H1 (cell line): ENCODE measurements at regions not wholly inside any gene's neighbourhood (a gene's known extent, or its start where the extent isn't known, plus 50 kb on each side); places are given as distances from the start of the nearest gene placed in this dataset.

Source experiments
- CTCF ChIA-PET: fragments of 300-600 bp; sonication (Branson Sonifier 250); formaldehyde crosslinking; loops from one replicate; lab custom pipeline; 2021; ENCODE audit not compliant: partially characterized antibody; lab: Charles Lee
- POLR2A ChIA-PET: fragments of 300-600 bp; sonication (Branson Sonifier 250); formaldehyde crosslinking; loops from one replicate; lab custom pipeline; 2021; ENCODE audit warnings: inconsistent platforms; ENCODE audit not compliant: partially characterized antibody; lab: Charles Lee
- DNase-seq, 2 experiments: peaks; one replicate each; pipeline versions ENCODE4 v3.0.0 to v3.0.0-alpha.2; 2010 to 2022; ENCODE audit warnings: low spot score in 2 of 2, low read depth in 1 of 2, mixed read lengths in 1 of 2
- FAIRE-seq: peaks from 2 replicates; lab custom pipeline; 2011; peaks lifted over from hg19 to GRCh38; lab: Jason Lieb, UNC
- H2AFZ ChIP-seq: 2 replicates; pipeline ENCODE4 v1.8.1; 2012; ENCODE audit warnings: low read length, inconsistent platforms
- H2AK5ac ChIP-seq: 2 replicates; pipeline ENCODE4 v1.6.1; 2013; ENCODE audit warnings: low read depth, low read length
- H2BK120ac ChIP-seq: replicated peaks from 2 replicates; pipeline ENCODE3; 2013; ENCODE audit warnings: low read depth, low read length, inconsistent platforms
- H2BK12ac ChIP-seq: 2 replicates; pipeline ENCODE4 v1.6.1; 2013; ENCODE audit warnings: low read depth, low read length
- H2BK15ac ChIP-seq: 2 replicates; pipeline ENCODE4 v1.6.1; 2013; ENCODE audit warnings: low read length
- H2BK20ac ChIP-seq: 2 replicates; pipeline ENCODE4 v1.6.1; 2013; ENCODE audit warnings: low read length
- H2BK5ac ChIP-seq: 2 replicates; pipeline ENCODE4 v1.6.1; 2013; ENCODE audit warnings: low read depth, low read length
- H3K14ac ChIP-seq: 2 replicates; pipeline ENCODE4 v1.6.1; 2013; ENCODE audit warnings: inconsistent platforms; ENCODE audit not compliant: insufficient read length
- H3K18ac ChIP-seq: 2 replicates; pipeline ENCODE4 v1.6.1; 2013; ENCODE audit warnings: low read length; ENCODE audit errors: extremely low read depth
- H3K23ac ChIP-seq: 2 replicates; pipeline ENCODE4 v1.6.1; 2013; ENCODE audit warnings: inconsistent platforms; ENCODE audit not compliant: insufficient read length
- H3K23me2 ChIP-seq: 2 replicates; pipeline ENCODE4 v1.6.1; 2013; ENCODE audit warnings: low read depth, low read length
- H3K27ac ChIP-seq: 2 replicates; pipeline ENCODE4 v1.6.1; 2011; ENCODE audit warnings: low read depth, low read length, inconsistent platforms
- H3K27me3 ChIP-seq, 4 experiments: replicated peaks in 1 of 4; 1 replicate in 1 of 4; 2 replicates in 3 of 4; pipeline versions ENCODE4 v1.6.1 to v1.8.1; 2011 to 2013; ENCODE audit warnings: low read length in 3 of 4, mild to moderate bottlenecking in 3 of 4, inconsistent platforms in 2 of 4, mixed read lengths in 2 of 4, moderate library complexity in 1 of 4; ENCODE audit not compliant: control insufficient read depth in 3 of 4, insufficient read depth in 3 of 4; ENCODE audit errors: extremely low read depth in 1 of 4
- H3K36me3 ChIP-seq, 4 experiments: 2 replicates each; pipeline versions ENCODE4 v1.6.1 to v1.8.1; 2011 to 2013; ENCODE audit warnings: mild to moderate bottlenecking in 4 of 4, low read length in 3 of 4, moderate library complexity in 2 of 4, control low read depth in 1 of 4, inconsistent platforms in 1 of 4; ENCODE audit not compliant: insufficient read depth in 4 of 4, control insufficient read depth in 2 of 4
- H3K4ac ChIP-seq: replicated peaks from 2 replicates; pipeline ENCODE3; 2013; ENCODE audit warnings: low read length, low read depth, mixed read lengths, inconsistent platforms; ENCODE audit not compliant: insufficient read length
- H3K4me1 ChIP-seq, 4 experiments: replicated peaks in 1 of 4; 1 replicate in 1 of 4; 2 replicates in 3 of 4; pipeline versions ENCODE4 v1.6.1 to v1.8.1; 2011 to 2013; ENCODE audit warnings: low read length in 3 of 4, inconsistent platforms in 2 of 4, mixed read lengths in 1 of 4; ENCODE audit not compliant: insufficient read depth in 4 of 4, control insufficient read depth in 3 of 4
- H3K4me2 ChIP-seq, 2 experiments: 2 replicates each; pipeline versions ENCODE4 v1.6.1 to v1.8.1; 2011 to 2013; ENCODE audit warnings: low read depth in 2 of 2, low read length in 2 of 2, control low read depth in 1 of 2, inconsistent platforms in 1 of 2, mild to moderate bottlenecking in 1 of 2; ENCODE audit not compliant: insufficient read depth in 1 of 2
- H3K4me3 ChIP-seq, 4 experiments: fragments of 200-600, 300-600 bp in 1 of 4; sonication (generic), shearing (Covaris generic), sonication (Bioruptor Twin) in 1 of 4; 2 replicates each; pipeline versions ENCODE4 v1.5.1 to v1.8.1; 2011 to 2016; ENCODE audit warnings: low read length in 4 of 4, low read depth in 3 of 4, control low read depth in 2 of 4, inconsistent platforms in 2 of 4, mild to moderate bottlenecking in 2 of 4, mixed read lengths in 1 of 4, moderate library complexity in 1 of 4; ENCODE audit not compliant: insufficient read depth in 2 of 4; ENCODE audit errors: extremely low read depth in 1 of 4
- H3K56ac ChIP-seq: replicated peaks from 2 replicates; pipeline ENCODE3; 2013; ENCODE audit warnings: low read depth, mild to moderate bottlenecking, mixed read lengths, low read length, inconsistent platforms; ENCODE audit not compliant: insufficient read length
- H3K79me1 ChIP-seq: 2 replicates; pipeline ENCODE4 v1.6.1; 2013; ENCODE audit warnings: low read depth, low read length, control low read depth
- H3K79me2 ChIP-seq, 2 experiments: 2 replicates each; pipeline versions ENCODE4 v1.6.1 to v1.8.1; 2012 to 2013; ENCODE audit warnings: low read length in 2 of 2, mild to moderate bottlenecking in 2 of 2, inconsistent platforms in 1 of 2; ENCODE audit not compliant: insufficient read depth in 2 of 2, control insufficient read depth in 1 of 2
- H3K9ac ChIP-seq, 4 experiments: replicated peaks in 1 of 4; 1 replicate in 1 of 4; 2 replicates in 3 of 4; pipeline versions ENCODE4 v1.6.1 to v1.8.1; 2011 to 2013; ENCODE audit warnings: low read depth in 3 of 4, low read length in 3 of 4, control low read depth in 2 of 4, mild to moderate bottlenecking in 2 of 4, moderate library complexity in 2 of 4, inconsistent platforms in 1 of 4; ENCODE audit errors: extremely low read depth in 1 of 4
- H3K9me3 ChIP-seq, 2 experiments: 2 replicates each; pipeline versions ENCODE4 v1.6.1 to v1.8.1; 2012 to 2013; ENCODE audit warnings: mild to moderate bottlenecking in 2 of 2, moderate library complexity in 2 of 2, control low read depth in 1 of 2, inconsistent platforms in 1 of 2, low read depth in 1 of 2, low read length in 1 of 2, mixed read lengths in 1 of 2; ENCODE audit not compliant: insufficient read depth in 2 of 2
- H4K20me1 ChIP-seq, 2 experiments: replicated peaks in 1 of 2; 2 replicates each; pipeline versions ENCODE3 to v1.8.1; 2011 to 2013; ENCODE audit warnings: inconsistent platforms in 2 of 2, low read length in 2 of 2, mild to moderate bottlenecking in 1 of 2; ENCODE audit not compliant: insufficient read depth in 2 of 2, control insufficient read depth in 1 of 2
- H4K5ac ChIP-seq: 2 replicates; pipeline ENCODE4 v1.6.1; 2013; ENCODE audit warnings: low read length, low read depth, mixed read lengths, inconsistent platforms; ENCODE audit not compliant: insufficient read length
- H4K8ac ChIP-seq: 2 replicates; pipeline ENCODE4 v1.8.0; 2013; ENCODE audit warnings: mild to moderate bottlenecking, moderate library complexity, low read length, inconsistent platforms; ENCODE audit not compliant: insufficient read depth; ENCODE audit errors: extremely low read depth
- H4K91ac ChIP-seq: replicated peaks from 2 replicates; pipeline ENCODE3; 2013; ENCODE audit warnings: low read length, mixed read lengths, inconsistent platforms; ENCODE audit not compliant: insufficient read length
- CTBP2 ChIP-seq: IDR thresholded peaks from 2 replicates; pipeline ENCODE4 v1.7.0; 2011; ENCODE audit warnings: borderline replicate concordance, mild to moderate bottlenecking, moderate library complexity, mixed read lengths, low read length; ENCODE audit not compliant: insufficient read depth, insufficient read length
- EP300 ChIP-seq, 2 experiments: IDR thresholded peaks; 1 replicate in 1 of 2; 2 replicates in 1 of 2; pipeline ENCODE4 v1.6.1; 2011 to 2012; ENCODE audit warnings: low read depth in 2 of 2, low read length in 2 of 2, mild to moderate bottlenecking in 2 of 2, borderline replicate concordance in 1 of 2, inconsistent platforms in 1 of 2, moderate library complexity in 1 of 2
- MAFK ChIP-seq: IDR thresholded peaks from 2 replicates; pipeline ENCODE4 v1.6.1; 2012; ENCODE audit warnings: low read depth, mild to moderate bottlenecking, improper control_type of control experiment, low read length
- SIX5 ChIP-seq: IDR thresholded peaks from 2 replicates; pipeline ENCODE4 v1.6.1; 2011; ENCODE audit warnings: mild to moderate bottlenecking, low read depth, low read length
- TAF1 ChIP-seq: IDR thresholded peaks from 2 replicates; pipeline ENCODE4 v1.6.1; 2011; ENCODE audit warnings: mild to moderate bottlenecking, low read depth, low read length
- TCF12 ChIP-seq: IDR thresholded peaks from 2 replicates; pipeline ENCODE4 v1.6.1; 2011; ENCODE audit warnings: low read depth, mild to moderate bottlenecking, low read length
- WGBS, 2 experiments: shearing (Covaris generic) in 1 of 2; methylation state at CpG; one replicate each; pipeline versions ENCODE4 v1.1.6 to v1.1.7; 2013 to 2015; ENCODE audit warnings: low lambda C conversion rate in 2 of 2, mixed read lengths in 2 of 2, inconsistent platforms in 1 of 2, low coverage in 1 of 2, missing lambda C conversion rate in 1 of 2; ENCODE audit not compliant: insufficient replicate concordance in 2 of 2, insufficient coverage in 1 of 2, insufficient read length in 1 of 2; ENCODE audit errors: extremely low coverage in 1 of 2, missing lambda C conversion rate in 1 of 2; 5-methylcytosine and 5-hydroxymethylcytosine counted together

GRCh38 chr2:83420993-83421392 lies 1038.1 kb downstream of the SUCLG1 start:
- Histone ChIP-seq H3K9ac (no peak overlapping the region), H2AFZ (no peak overlapping the region), H3K4ac (no peak overlapping the region), H3K27ac (no peak overlapping the region), H4K20me1 (peaks cover 0 to 1% of the 10 kb centered on the region in 2 experiments), H3K18ac (no peak overlapping the region), H3K36me3 (no peaks in the 10 kb centered on the region; a peak in 1 of 8 replicates), H3K4me2 (no peak overlapping the region), H2AK5ac (no peak overlapping the region), H4K8ac (no peak overlapping the region), H3K27me3 (no peaks in the 10 kb centered on the region), H3K23me2 (no peaks in the 10 kb centered on the region), H3K56ac (no peak overlapping the region), H4K5ac (no peak overlapping the region), H3K4me1 (no peaks in the 10 kb centered on the region), H3K14ac (no peak overlapping the region), H3K9me3 (peaks cover 7 to 10% of the 10 kb centered on the region in 2 experiments; a peak in 1 of 4 replicates), H4K91ac (no peak overlapping the region), H3K23ac (no peak overlapping the region), H2BK15ac (no peak overlapping the region), H3K4me3 (no peak overlapping the region), H2BK12ac (no peak overlapping the region), H2BK120ac (no peak overlapping the region), H2BK20ac (no peak overlapping the region), H3K79me2 (no peaks in the 10 kb centered on the region), H3K79me1 (no peaks in the 10 kb centered on the region), H2BK5ac (no peak overlapping the region)
- ChIA-PET CTCF (no interaction called here), POLR2A (no interaction called here)
- DNase-seq (no peak), FAIRE-seq (no peak)
- no peak for TF ChIP-seq SIX5
- TF ChIP-seq TAF1, result no peak
- no peak for TF ChIP-seq TCF12
- TF ChIP-seq EP300 (IDR thresholded peaks at IDR 0.05; ENCODE audit: borderline replicate concordance in 1 of 2, low read depth in 2 of 2, low read length in 2 of 2), result no peak
- no peak for TF ChIP-seq CTBP2
- TF ChIP-seq MAFK, result no peak
- 96% methylated on average over 1 of the region's 1 CpG; no CpG with 5 or more reads in 1 of the 2 experiments for whole genome bisulfite sequencing, 2 experiments
